ENCODE measurements at regions not wholly inside any gene's neighbourhood (a gene's known extent, or its start where the extent isn't known, plus 50 kb on each side); places are given as distances from the start of the nearest gene placed in this dataset.
"Not testable (repeated sequence)": the region's sequence is repeated elsewhere in the genome, so short reads cannot be mapped to it uniquely, and the experiment has no call there.

- DNase-seq (ENCODE audit: low spot score), result no peak
- FAIRE-seq, result no peak
Measured at GRCh38 chr5:152607401-152608160, 202.5 kb upstream of the NMUR2 start.

- no peak for FAIRE-seq
- no peak for DNase-seq (ENCODE audit: low spot score)
Measured at GRCh38 chr5:152608458-152608857, 203.4 kb upstream of the NMUR2 start.

- FAIRE-seq (no peak), DNase-seq (ENCODE audit: low spot score) (no peak)
Measured at GRCh38 chr5:152619756-152620155, 214.7 kb upstream of the NMUR2 start.

- DNase-seq (ENCODE audit: low spot score) (no peak), FAIRE-seq (no peak)
Measured at GRCh38 chr5:152622628-152623027, 217.5 kb upstream of the NMUR2 start.

GRCh38 chr5:152623951-152624350, 218.9 kb upstream of the NMUR2 start:
- FAIRE-seq, result no peak
- no peak for DNase-seq (ENCODE audit: low spot score)

GRCh38 chr5:152625696-152626095, 220.6 kb upstream of the NMUR2 start:
- no peak for DNase-seq (ENCODE audit: low spot score)
- FAIRE-seq, result no peak

- DNase-seq (ENCODE audit: low spot score) (no peak), FAIRE-seq (no peak)
Measured at GRCh38 chr5:152631221-152631620, 226.1 kb upstream of the NMUR2 start.

GRCh38 chr5:152632360-152632759, 227.3 kb upstream of the NMUR2 start:
- FAIRE-seq, result no peak
- DNase-seq (ENCODE audit: low spot score), result no peak

- FAIRE-seq, result no peak
- no peak for DNase-seq (ENCODE audit: low spot score)
Measured at GRCh38 chr5:152634586-152634985, 229.5 kb upstream of the NMUR2 start.

GRCh38 chr5:152638996-152639552, 234.0 kb upstream of the NMUR2 start:
- FAIRE-seq, result no peak
- no peak for DNase-seq (ENCODE audit: low spot score)

- no peak for DNase-seq (ENCODE audit: low spot score)
- no peak for FAIRE-seq
Measured at GRCh38 chr5:152641970-152642805, 237.1 kb upstream of the NMUR2 start.

- DNase-seq (ENCODE audit: low spot score) (no peak), FAIRE-seq (no peak)
Measured at GRCh38 chr5:152642880-152643279, 237.8 kb upstream of the NMUR2 start.

GRCh38 chr5:152644029-152644728, 239.1 kb upstream of the NMUR2 start:
- FAIRE-seq (no peak), DNase-seq (ENCODE audit: low spot score) (no peak)

GRCh38 chr5:152649609-152650008, 244.5 kb upstream of the NMUR2 start:
- no peak for FAIRE-seq
- no peak for DNase-seq (ENCODE audit: low spot score)

GRCh38 chr5:152650413-152650812, 245.3 kb upstream of the NMUR2 start:
- no peak for DNase-seq (ENCODE audit: low spot score)
- FAIRE-seq, result no peak

- not testable (repeated sequence) for DNase-seq (ENCODE audit: low spot score); FAIRE-seq
Measured at GRCh38 chr5:152659470-152659869, 254.4 kb upstream of the NMUR2 start.

GRCh38 chr5:152673601-152674000, 268.5 kb upstream of the NMUR2 start:
- peak; percentile 85 for FAIRE-seq

GRCh38 chr5:152674403-152674802, 269.3 kb upstream of the NMUR2 start:
- no peak for FAIRE-seq

More at GRCh38 chr5:152673601-152674000, 268.5 kb upstream of the NMUR2 start:
- peak; percentile 70 for DNase-seq (ENCODE audit: low spot score)

GRCh38 chr5:152676196-152676595, 271.1 kb upstream of the NMUR2 start:
- DNase-seq (ENCODE audit: low spot score) (no peak), FAIRE-seq (no peak)

More at GRCh38 chr5:152674403-152674802, 269.3 kb upstream of the NMUR2 start:
- DNase-seq (ENCODE audit: low spot score), result no peak

GRCh38 chr5:152683205-152683604, 278.1 kb upstream of the NMUR2 start:
- FAIRE-seq (no peak), DNase-seq (ENCODE audit: low spot score) (no peak)

GRCh38 chr5:152686931-152687330, 281.9 kb upstream of the NMUR2 start:
- FAIRE-seq (no peak), DNase-seq (ENCODE audit: low spot score) (peak; percentile 11)
